ENCODE measurements at regions not wholly inside any gene's neighbourhood (a gene's known extent, or its start where the extent isn't known, plus 50 kb on each side); places are given as distances from the start of the nearest gene placed in this dataset.

DNA sequence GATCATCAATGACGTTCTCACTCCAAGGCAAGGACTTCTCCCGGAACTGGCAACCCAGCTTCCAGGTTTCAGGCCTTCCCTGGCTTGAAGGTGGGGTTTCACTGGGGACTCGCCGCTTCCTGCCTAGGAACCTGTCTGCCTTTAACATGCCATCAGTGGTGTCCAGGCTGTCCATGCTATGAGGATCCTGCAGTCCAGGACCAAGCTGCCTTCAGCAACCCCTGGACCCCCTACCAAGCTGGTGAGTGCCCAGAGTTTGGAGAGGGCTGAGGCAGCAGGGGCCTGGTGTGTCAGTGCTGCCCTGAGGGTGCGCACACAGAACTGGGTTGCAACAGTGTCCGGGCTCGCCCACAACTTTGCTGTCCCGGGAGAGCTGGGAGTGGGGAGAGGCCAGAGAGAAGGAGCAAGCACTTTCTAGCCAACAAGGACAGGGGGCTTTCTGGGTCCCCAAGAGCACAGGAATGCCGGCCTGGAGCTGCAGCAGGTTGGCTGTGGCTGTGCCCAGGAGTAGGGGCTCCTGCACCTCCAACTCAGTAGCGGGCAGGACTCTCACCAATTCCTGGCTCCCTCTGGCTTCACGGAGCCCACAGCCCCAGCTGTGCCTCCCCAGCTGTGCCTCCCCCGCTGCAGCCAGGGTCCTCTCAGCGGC lies 1563.2 kb upstream of the MIR17HG start:
- DNase-seq, result no peak

DNA sequence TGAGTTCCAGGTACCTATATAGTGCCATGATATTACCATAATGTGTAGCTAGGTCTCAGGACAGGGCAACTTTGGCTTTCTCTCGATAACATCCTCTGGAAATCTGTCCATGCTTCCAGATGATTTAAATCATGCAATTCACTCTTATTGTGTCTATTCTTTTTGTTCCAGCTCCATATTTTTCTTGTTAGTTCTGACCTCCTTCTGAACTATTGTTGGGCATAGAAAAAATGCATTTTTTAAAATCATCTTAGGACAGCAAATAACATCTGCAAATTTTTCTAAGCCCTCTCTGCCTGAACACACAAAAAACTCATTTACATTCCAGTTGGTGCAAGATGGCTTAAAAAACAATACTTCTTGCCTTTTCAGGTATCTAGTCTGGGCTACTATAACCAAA lies 1561.0 kb upstream of the MIR17HG start:
- no peak for DNase-seq

GRCh38 chr13:89790696-89791095 lies 1556.8 kb upstream of the MIR17HG start:
- no peak for DNase-seq

- no peak for DNase-seq
Observed at GRCh38 chr13:89791971-89792630, 1555.4 kb upstream of the MIR17HG start.

- no peak for DNase-seq
Observed at GRCh38 chr13:89796196-89796595, 1551.3 kb upstream of the MIR17HG start.

DNA sequence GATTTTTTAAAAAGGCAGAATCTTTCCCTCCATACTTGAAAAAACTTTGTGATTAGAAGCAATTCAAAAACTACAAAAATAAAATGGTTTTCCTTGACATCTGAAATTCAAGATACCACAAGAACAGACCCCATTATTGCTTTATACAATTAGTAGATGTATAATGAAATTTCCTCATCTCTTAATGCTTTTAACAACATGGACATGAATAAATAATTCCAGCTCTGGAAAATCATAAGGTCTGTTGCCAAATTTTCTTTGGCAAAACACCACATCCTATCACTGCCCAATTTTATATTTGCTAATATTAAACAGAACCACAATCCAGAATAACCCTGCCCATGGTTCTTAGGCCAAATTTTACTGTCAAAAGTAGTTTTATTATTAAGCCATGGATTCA lies 1543.6 kb upstream of the MIR17HG start:
- no peak for DNase-seq

DNA sequence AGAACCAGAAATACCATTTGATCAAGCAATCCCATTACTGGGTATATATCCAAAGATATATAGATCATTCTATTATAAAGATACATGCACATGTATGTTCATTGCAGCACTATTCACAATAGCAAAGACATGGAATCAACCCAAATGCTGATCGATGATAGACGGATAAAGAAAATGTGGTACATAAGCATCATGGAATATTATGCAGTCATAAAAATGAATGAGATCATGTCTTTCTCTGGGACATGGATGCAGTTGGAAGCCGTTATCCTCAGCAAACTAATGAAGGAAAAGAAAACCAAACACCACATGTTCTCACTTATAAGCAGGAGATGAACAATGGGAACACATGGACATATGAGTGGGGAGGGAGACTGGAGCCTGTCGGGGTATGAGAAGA lies 1540.9 kb upstream of the MIR17HG start:
- DNase-seq, result no peak

DNA sequence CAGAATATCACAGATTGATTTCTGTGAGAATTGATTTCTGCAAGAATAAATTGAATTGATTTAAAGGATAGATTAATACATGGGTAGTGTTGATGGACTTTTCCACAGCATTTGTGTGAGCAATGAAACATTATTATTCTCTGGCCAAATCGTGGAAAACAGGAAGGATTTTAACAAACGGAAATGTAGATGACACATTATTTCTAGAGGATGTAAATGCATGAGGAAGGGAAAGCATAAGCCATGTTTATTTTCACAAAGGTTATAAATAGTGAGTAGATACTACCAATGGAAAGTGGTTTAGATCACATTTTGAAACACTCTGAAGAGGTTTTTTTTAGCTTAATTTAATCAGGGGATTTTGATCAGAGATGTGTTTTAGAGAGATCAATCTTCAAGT lies 1534.6 kb upstream of the MIR17HG start:
- DNase-seq, result no peak

DNA sequence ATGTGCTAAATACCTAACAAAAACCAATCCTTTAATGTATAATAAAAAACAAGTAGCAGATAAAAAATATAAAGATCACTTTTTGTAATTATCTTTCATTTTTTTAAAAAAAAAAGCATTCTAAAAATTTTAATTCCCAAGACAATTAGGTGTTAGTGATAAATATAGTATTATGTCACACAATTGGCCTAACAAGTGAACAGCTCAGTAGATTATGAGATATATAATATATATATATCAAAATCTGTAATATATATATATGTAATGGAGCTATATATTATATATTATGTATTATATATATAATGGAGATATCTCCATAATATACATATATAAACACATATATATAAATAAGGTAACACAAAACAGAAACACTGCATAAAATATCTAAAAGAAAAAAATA lies 1531.1 kb upstream of the MIR17HG start:
- no peak for DNase-seq

DNA sequence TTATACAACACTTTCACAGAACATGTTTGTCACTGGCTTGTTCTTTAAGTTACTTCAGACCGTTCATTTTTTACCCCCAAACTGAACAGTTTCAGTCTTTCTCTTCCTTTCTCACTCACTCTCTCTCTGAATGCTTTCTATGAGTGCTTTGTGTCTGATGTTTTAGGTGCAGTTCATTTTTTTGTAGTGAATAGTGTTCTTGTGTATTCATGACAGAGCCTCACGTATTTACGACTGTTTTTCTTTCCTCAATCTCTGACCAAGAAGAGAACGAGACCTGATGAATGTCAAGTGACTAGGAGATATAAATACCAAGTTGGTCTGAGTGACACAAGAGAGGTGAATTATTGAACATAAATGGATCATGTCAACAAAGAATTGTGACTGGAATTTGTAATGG lies 1525.0 kb upstream of the MIR17HG start:
- no peak for DNase-seq

DNA sequence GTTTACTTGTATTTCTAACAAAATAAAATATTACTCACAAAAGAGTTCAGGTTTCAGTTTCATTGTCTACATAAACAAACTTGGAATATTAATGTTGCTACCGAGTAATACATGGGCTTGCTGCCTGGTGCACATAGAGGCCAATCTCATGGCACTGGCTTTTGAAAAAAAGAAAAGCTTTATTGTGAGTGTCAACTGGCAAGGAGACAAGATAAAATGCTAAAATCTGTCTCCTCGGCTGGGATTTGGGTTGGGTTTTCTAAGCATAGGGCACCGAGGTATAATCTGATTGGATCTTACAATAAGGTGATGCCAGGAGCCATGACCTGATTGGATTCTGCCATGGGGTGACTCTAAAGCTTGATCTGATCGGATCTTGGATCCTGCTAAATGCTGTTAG lies 1519.9 kb upstream of the MIR17HG start:
- DNase-seq, result no peak

DNA sequence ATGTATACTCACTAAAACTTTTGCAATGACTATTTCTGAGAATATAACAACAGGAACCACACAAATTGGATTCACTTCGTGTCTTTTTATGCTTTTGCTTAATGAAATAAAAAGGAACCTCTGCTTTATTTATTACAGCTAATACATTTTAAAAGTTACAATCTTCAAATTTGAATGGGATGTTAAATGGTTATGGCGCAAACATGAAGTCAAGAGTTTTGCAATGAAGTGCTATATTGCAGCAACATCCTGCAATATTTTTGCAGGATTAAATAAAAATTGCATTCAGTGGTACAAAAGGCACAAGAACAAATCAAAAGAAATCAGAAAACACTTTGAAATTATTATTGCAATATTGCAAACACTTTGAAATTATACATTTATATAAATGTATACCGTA lies 1519.0 kb upstream of the MIR17HG start:
- no peak for DNase-seq

- no peak for DNase-seq
Observed at GRCh38 chr13:89831157-89831556, 1516.3 kb upstream of the MIR17HG start.

DNA sequence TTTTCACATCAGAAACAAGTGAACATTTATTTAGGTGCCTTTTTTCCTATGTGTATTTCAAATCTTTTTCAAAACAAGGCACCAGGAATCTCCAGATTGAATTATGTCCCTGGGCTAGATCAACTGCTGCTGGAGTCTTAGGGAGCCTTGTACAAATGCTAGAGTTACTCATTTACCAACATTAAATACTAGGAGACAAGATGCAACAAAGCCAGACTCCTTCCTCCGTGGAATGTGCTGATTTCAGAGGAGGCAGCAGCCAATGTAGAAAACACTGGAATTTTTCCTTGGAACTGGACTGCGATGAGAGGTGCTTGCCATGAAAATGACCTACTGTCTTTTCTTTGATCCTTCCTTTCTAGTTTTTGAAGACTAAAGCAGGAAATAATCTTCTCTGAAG lies 1514.7 kb upstream of the MIR17HG start:
- no peak for DNase-seq

DNA sequence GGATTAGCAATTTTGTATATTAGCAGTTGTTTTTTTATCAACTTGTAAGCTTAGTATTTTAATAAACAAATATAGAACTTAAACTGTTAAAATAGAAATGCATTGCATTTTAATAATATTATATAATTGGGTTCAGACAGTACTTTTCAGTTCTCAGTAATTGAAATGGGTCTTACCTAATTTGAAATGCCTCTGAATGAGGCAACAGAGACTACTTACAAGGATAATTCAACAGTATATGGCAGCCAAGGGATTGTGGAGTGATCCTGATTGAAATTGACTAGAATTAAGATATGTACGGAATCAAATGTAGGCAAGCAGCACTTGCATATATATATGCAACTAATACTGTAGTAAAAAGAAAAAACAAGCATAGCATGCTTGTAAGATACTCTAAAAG lies 1503.9 kb upstream of the MIR17HG start:
- DNase-seq, result no peak

DNA sequence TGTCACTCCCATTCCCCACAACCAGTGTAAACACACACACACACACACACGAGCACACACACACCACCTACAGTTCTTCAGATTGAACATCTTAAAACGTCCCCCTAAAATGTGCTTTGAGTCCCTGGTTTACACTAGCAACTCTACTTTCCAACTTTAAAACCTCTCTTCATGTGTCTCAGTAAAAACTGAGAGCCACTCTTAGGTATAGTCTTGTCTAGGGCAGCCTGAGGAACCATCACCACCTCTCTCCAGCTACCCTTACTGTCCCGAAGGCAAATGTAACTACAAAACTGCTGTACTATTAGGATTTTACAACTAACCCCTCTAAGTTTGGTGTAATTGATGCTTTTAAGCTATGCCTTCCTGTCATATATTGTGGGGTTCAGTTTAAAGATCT lies 1501.6 kb upstream of the MIR17HG start:
- DNase-seq, result no peak

GRCh38 chr13:89846926-89847585 lies 1500.4 kb upstream of the MIR17HG start:
- DNase-seq, result no peak

- no peak for DNase-seq
Observed at GRCh38 chr13:89852570-89852969, 1494.9 kb upstream of the MIR17HG start.

GRCh38 chr13:89856512-89856911 lies 1491.0 kb upstream of the MIR17HG start:
- DNase-seq, result no peak

DNA sequence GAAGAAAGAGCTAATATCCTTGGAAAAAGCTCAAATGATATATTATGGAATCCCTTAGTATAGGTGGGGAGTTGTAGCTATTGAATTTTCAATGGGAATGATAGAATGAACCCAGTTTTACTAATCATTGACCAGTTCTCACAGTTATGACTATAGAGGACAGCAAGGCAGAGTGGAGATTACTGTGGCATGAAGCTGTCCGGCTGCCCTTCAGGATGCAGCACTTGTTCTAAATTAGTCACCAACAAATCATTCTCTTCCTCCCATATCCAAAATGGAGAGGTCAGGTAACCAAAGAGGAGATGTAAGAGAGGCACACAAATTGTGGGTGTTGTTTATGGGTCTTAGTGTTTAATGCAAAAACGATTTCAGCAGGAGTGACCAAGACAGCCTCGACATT lies 1490.0 kb upstream of the MIR17HG start:
- no peak for DNase-seq

- no peak for DNase-seq
Observed at GRCh38 chr13:89862011-89862690, 1485.3 kb upstream of the MIR17HG start.

DNA sequence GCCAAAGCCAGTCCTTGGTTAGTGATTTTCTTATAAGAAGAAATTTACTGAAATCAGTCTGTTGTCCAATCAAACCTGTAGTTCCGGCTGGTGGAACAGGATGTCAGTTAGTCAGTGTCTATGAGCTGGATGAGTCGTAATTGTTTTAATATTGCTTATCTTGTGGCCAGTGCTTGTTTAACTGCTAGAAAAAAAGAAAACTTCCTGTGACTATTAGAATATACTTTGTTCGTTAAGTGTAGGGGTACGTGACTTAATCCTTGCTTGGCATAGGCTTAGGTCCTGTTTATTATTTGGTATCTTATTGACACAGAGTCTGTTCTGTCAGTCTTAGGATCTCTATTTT lies 1484.8 kb upstream of the MIR17HG start:
- no peak for DNase-seq

DNA sequence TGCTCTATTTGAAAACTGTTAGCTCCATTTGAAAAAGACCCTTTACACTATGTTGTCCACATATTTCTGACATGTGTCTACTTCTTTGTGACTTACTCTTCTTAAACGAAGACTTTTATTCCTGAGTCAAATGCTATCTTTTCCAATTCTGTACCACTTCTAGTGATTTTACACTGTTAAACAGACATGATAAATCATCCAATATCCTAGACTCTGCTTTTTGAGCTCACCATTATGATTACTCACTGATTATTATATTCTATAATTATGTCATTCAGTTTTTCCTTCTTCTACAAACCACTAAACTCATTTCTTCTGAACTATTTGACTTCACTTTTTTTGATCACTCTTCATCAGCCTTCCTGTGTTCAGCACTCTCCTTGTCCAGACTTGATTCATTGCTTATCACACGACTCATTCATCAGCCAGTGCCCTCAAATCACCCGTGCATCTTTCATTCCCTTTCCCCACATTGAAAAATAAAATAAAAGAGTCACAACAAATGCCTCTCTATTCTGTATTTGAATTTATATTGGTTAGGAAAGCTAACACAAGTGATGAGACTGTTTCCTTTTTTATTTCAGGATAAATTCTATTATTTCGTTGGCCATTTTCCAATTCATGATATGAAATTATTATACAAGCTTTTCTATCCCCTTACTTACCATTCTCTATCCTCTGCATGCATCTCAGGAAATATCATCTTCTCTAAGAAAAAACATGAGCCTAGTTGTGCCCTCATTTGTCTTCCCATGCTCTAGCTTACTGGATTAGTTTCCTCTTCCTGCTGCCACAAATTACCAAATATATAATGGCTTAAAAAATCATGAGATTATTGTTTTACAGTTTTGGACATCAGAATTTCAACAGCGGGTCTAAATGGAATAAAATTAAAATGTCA lies 1482.1 kb upstream of the MIR17HG start:
- DNase-seq, result no peak

Data from COR-L47 (cell line).